Brain microvascular endothelial cell (primary cell): ENCODE measurements at regions not wholly inside any gene's neighbourhood (a gene's known extent, or its start where the extent isn't known, plus 50 kb on each side); places are given as distances from the start of the nearest gene placed in this dataset.

Source experiments
- DNase-seq: peaks from one replicate; pipeline ENCODE4 v3.0.0-alpha.2; 2020
- H3K27ac ChIP-seq: fragments of 250-450 bp; sonication (Bioruptor Pico); 2 replicates; pipeline ENCODE4 v1.5.1; 2020; ENCODE audit warnings: mild to moderate bottlenecking, moderate library complexity
- H3K27me3 ChIP-seq: fragments of 250-450 bp; sonication (Bioruptor Pico); replicated peaks from 2 replicates; pipeline ENCODE4 v1.5.1; 2020; ENCODE audit warnings: mild to moderate bottlenecking
- H3K36me3 ChIP-seq: fragments of 250-450 bp; sonication (Bioruptor Pico); replicated peaks from 2 replicates; pipeline ENCODE4 v1.5.1; 2020; ENCODE audit warnings: mild to moderate bottlenecking
- H3K4me3 ChIP-seq: 2 replicates; pipeline ENCODE4 v1.5.1; 2011; ENCODE audit warnings: low read depth, mild to moderate bottlenecking, control low read depth, low read length, moderate library complexity
- in situ Hi-C: cut with HindIII; loops from 2 replicates; pipeline ENCODE4 v1.10.0; 2017; ENCODE audit warnings: low sequenced_read_pairs, low pct_ligation_motif_present
- TF ChIP-seq, protein P1 (sequence below): IDR thresholded peaks from 2 replicates; pipeline ENCODE4 v1.5.1; 2011; ENCODE audit warnings: low read depth, mild to moderate bottlenecking, moderate library complexity, low read length, control low read depth, inconsistent platforms; ENCODE audit errors: missing control alignments

DNA sequence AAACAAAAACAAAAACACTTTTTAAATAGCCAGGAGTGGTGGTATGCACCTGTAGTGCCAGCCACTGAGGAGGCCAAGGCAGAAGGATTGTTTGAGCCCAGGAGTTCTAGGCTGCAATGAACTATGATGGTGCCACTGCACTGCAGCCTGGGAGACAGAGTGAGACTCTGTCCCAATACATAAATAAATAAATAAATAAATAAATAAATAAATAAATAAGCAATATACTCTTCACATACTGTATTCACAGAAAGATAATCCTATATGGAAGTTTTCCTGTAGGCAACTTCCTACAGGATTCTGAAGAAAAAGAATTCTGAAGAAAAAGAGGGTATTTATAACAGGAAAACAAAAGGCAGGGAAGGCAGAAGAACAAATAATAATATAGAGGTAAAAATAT lies 293.3 kb upstream of the GRIA3 start:
- in situ Hi-C loops = no loop called here

GRCh38 chrX:122906726-122907125 lies 277.4 kb upstream of the GRIA3 start:
- TF ChIP-seq, protein P1, sequence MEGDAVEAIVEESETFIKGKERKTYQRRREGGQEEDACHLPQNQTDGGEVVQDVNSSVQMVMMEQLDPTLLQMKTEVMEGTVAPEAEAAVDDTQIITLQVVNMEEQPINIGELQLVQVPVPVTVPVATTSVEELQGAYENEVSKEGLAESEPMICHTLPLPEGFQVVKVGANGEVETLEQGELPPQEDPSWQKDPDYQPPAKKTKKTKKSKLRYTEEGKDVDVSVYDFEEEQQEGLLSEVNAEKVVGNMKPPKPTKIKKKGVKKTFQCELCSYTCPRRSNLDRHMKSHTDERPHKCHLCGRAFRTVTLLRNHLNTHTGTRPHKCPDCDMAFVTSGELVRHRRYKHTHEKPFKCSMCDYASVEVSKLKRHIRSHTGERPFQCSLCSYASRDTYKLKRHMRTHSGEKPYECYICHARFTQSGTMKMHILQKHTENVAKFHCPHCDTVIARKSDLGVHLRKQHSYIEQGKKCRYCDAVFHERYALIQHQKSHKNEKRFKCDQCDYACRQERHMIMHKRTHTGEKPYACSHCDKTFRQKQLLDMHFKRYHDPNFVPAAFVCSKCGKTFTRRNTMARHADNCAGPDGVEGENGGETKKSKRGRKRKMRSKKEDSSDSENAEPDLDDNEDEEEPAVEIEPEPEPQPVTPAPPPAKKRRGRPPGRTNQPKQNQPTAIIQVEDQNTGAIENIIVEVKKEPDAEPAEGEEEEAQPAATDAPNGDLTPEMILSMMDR = no peak
- Histone ChIP-seq H3K27me3 (no peaks in the 10 kb centered on the region), H3K27ac (no peak overlapping the region), H3K4me3 (no peak overlapping the region), H3K36me3 (no peaks in the 10 kb centered on the region)
- in situ Hi-C loops = no loop called here
- no peak for DNase-seq

More for the DNA sequence above, 293.3 kb upstream of the GRIA3 start:
- H3K36me3 ChIP-seq = no peaks in the 10 kb centered on the region
- H3K27me3 ChIP-seq = no peaks in the 10 kb centered on the region
- H3K27ac ChIP-seq = no peak overlapping the region
- no peak for DNase-seq
- TF ChIP-seq, protein P1 = no peak
- H3K4me3 ChIP-seq = no peak overlapping the region

DNA sequence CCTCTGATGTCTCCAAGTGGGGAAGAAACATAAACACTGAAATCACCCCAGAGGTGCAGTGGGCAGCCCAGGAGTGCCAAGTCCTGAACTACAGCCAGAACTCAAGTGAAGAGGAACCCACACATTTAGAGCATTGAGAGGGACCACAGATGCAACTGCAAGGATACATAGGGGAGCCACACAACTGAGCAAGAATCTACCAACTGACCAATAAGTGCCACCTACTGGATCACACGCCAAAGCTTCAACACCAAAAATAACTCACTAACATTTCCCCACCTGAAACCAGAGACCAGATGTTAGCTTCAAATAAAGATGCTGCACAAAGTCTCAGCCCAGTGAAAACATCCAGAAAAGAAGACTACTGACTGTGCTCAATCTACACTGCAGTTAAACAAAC lies 276.7 kb upstream of the GRIA3 start:
- Histone ChIP-seq H3K27ac (no peak overlapping the region), H3K27me3 (no peaks in the 10 kb centered on the region), H3K4me3 (no peak overlapping the region), H3K36me3 (no peaks in the 10 kb centered on the region)
- DNase-seq = no peak
- TF ChIP-seq, protein P1 = no peak
- in situ Hi-C loops = no loop called here

DNA sequence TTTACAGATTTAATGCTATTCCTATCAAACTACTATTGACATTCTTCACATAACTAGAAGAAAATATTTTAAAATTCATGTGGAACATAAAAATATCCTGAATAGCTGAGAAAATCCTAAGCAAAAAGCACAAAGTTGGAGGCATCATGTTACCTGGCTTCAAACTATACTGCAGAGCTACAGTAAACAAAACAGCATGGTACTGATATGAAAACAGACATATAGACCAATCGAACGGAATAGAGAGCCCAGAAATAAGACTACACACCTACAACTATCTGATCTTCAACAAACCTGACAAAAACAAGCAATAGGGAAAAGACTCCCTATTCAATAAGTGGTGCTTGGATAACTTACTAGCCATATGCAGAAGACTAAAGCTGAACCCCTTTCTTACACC lies 273.4 kb upstream of the GRIA3 start:
- in situ Hi-C loops = no loop called here
- DNase-seq = no peak
- no peak overlapping the region for H3K4me3 ChIP-seq
- H3K27ac ChIP-seq = no peak overlapping the region
- no peaks in the 10 kb centered on the region for H3K36me3 ChIP-seq
- TF ChIP-seq, protein P1 = no peak
- no peaks in the 10 kb centered on the region for H3K27me3 ChIP-seq

DNA sequence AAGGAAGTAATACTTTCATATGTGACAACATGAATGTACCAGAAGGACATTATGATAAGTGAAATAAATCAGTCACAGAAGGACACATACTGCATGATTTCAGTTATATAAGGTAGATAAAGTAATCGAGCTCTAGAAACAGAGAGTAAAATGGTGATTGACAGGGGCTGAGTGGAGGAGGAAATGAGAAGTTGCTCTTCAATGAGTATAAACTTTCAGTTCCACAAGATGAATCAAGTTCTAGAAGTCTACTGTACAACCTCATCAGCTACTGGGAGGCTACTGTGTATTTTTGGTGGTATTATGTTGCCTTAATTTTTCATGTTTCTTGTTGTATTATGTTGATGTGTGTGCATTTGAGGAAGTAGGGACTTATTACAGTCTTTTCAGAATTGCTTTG lies 270.9 kb upstream of the GRIA3 start:
- no peak for DNase-seq
- in situ Hi-C loops = no loop called here
- TF ChIP-seq, protein P1 = no peak
- Histone ChIP-seq H3K27me3 (no peaks in the 10 kb centered on the region), H3K27ac (no peak overlapping the region), H3K36me3 (no peaks in the 10 kb centered on the region), H3K4me3 (no peak overlapping the region)

GRCh38 chrX:122913764-122914163 lies 270.3 kb upstream of the GRIA3 start:
- Histone ChIP-seq H3K36me3 (no peaks in the 10 kb centered on the region), H3K27ac (no peak overlapping the region), H3K4me3 (no peak overlapping the region), H3K27me3 (no peaks in the 10 kb centered on the region)
- DNase-seq = no peak
- TF ChIP-seq, protein P1 = no peak
- in situ Hi-C loops = no loop called here
